T-helper 1 cell (primary cell): ENCODE measurements at regions not wholly inside any gene's neighbourhood (a gene's known extent, or its start where the extent isn't known, plus 50 kb on each side); places are given as distances from the start of the nearest gene placed in this dataset.
"Not testable (repeated sequence)": the region's sequence is repeated elsewhere in the genome, so short reads cannot be mapped to it uniquely, and the experiment has no call there.

Experiments
- DNase-seq, 5 donors: peaks; one replicate each; pipeline ENCODE4 v3.0.0-alpha.2; 2012 to 2020

GRCh38 chr4:17436047-17436749 lies 75.7 kb downstream of the QDPR start:
- not testable (repeated sequence) for DNase-seq

GRCh38 chr4:17433827-17434226 lies 78.1 kb downstream of the QDPR start:
- DNase-seq: no peak

GRCh38 chr4:17427991-17428390 lies 83.9 kb downstream of the QDPR start:
- no peak for DNase-seq

GRCh38 chr4:17426222-17426621 lies 85.7 kb downstream of the QDPR start:
- DNase-seq: no peak

- no peak for DNase-seq
Measured at GRCh38 chr4:17418010-17418409, 93.9 kb downstream of the QDPR start.

- no peak for DNase-seq
Measured at GRCh38 chr4:17414392-17414791, 97.5 kb downstream of the QDPR start.

- no peak for DNase-seq
Measured at GRCh38 chr4:17400686-17401085, 111.2 kb downstream of the QDPR start.

GRCh38 chr4:17398805-17399204 lies 113.1 kb downstream of the QDPR start:
- no peak for DNase-seq

- DNase-seq: no peak
Measured at GRCh38 chr4:17398035-17398434, 113.9 kb downstream of the QDPR start.

GRCh38 chr4:17397611-17398010 lies 114.3 kb downstream of the QDPR start:
- no peak for DNase-seq

GRCh38 chr4:17385403-17385802 lies 126.5 kb downstream of the QDPR start:
- peak in 1 of 5 donors; percentile 33 for DNase-seq

GRCh38 chr4:17380347-17380746 lies 131.5 kb downstream of the QDPR start:
- DNase-seq: no peak

- no peak for DNase-seq
Measured at GRCh38 chr4:17376205-17376604, 135.7 kb downstream of the QDPR start.

GRCh38 chr4:17373666-17374065 lies 138.2 kb downstream of the QDPR start:
- no peak for DNase-seq

- DNase-seq: no peak
Measured at GRCh38 chr4:17370818-17371217, 141.1 kb downstream of the QDPR start.

GRCh38 chr4:17368408-17368807 lies 143.5 kb downstream of the QDPR start:
- DNase-seq: no peak

- DNase-seq: no peak
Measured at GRCh38 chr4:17367201-17367600, 144.7 kb downstream of the QDPR start.

GRCh38 chr4:17366496-17366895 lies 145.4 kb downstream of the QDPR start:
- no peak for DNase-seq

- no peak for DNase-seq
Measured at GRCh38 chr4:17362430-17362829, 149.5 kb downstream of the QDPR start.

- DNase-seq: no peak
Measured at GRCh38 chr4:17358241-17358640, 153.6 kb downstream of the QDPR start.

- no peak for DNase-seq
Measured at GRCh38 chr4:17356926-17357325, 155.0 kb downstream of the QDPR start.

- no peak for DNase-seq
Measured at GRCh38 chr4:17352357-17352756, 159.5 kb downstream of the QDPR start.

GRCh38 chr4:17347445-17347844 lies 164.4 kb downstream of the QDPR start:
- peak in 1 of 5 donors; percentile 15 for DNase-seq

GRCh38 chr4:17339376-17339775 lies 172.5 kb downstream of the QDPR start:
- no peak for DNase-seq

- no peak for DNase-seq
Measured at GRCh38 chr4:17336986-17337385, 174.9 kb downstream of the QDPR start.
